Peyer's patch (tissue), 4 donors: ENCODE measurements at regions not wholly inside any gene's neighbourhood (a gene's known extent, or its start where the extent isn't known, plus 50 kb on each side); places are given as distances from the start of the nearest gene placed in this dataset.

Experiments
- DNase-seq, 3 donors: peaks; one replicate each; pipeline ENCODE4 v3.0.0-alpha.2; 2017 to 2019
- H3K27ac ChIP-seq, 4 donors: fragments of 200-600 bp; sonication (generic); one replicate each; pipeline ENCODE4 v1.5.1; 2016 to 2019
- H3K27me3 ChIP-seq, 2 donors: fragments of 200-600 bp; sonication (generic); one replicate each; pipeline ENCODE4 v1.5.1; 2019
- H3K36me3 ChIP-seq, 3 donors: fragments of 200-600 bp; sonication (generic); one replicate each; pipeline ENCODE4 v1.5.1; 2016 to 2019
- H3K4me1 ChIP-seq, 4 donors: fragments of 200-600 bp; sonication (generic); one replicate each; pipeline ENCODE4 v1.5.1; 2016 to 2019
- H3K4me3 ChIP-seq, 4 donors: fragments of 200-600 bp; sonication (generic); 1 replicate in 3 of 4; 2 replicates in 1 of 4; pipeline ENCODE4 v1.5.1; 2016 to 2019; ENCODE audit warnings: mild to moderate bottlenecking in 1 of 4
- H3K9me3 ChIP-seq, 4 donors: fragments of 200-600 bp; sonication (generic); one replicate each; pipeline ENCODE4 v1.5.1; 2016 to 2019; ENCODE audit warnings: mild to moderate bottlenecking in 1 of 4
- CTCF ChIP-seq, 6 experiments: fragments of 450-650 bp in 4 of 6; fragments of 200-600 bp in 2 of 6; sonication (generic) in 1 of 6; IDR thresholded peaks; one replicate each; pipeline ENCODE4 v1.5.1; 2017 to 2019; ENCODE audit warnings: antibody characterized with exemption in 6 of 6, mild to moderate bottlenecking in 3 of 6, moderate library complexity in 1 of 6
- POLR2A ChIP-seq, 2 donors: fragments of 450-650 bp; IDR thresholded peaks; one replicate each; pipeline ENCODE4 v1.5.1; 2017; ENCODE audit warnings: antibody characterized with exemption in 2 of 2, mild to moderate bottlenecking in 2 of 2, moderate library complexity in 2 of 2

- TF ChIP-seq POLR2A (IDR thresholded peaks at IDR 0.05): no peak
- TF ChIP-seq CTCF (IDR thresholded peaks at IDR 0.05): no peak
- H3K27me3 ChIP-seq: no peaks in the 10 kb centered on the region
- DNase-seq: no peak
- H3K9me3 ChIP-seq: no peaks in the 10 kb centered on the region
- no peak overlapping the region for H3K4me3 ChIP-seq
- H3K36me3 ChIP-seq: no peaks in the 10 kb centered on the region
- no peak overlapping the region for H3K27ac ChIP-seq
- H3K4me1 ChIP-seq: no peaks in the 10 kb centered on the region
Observed at GRCh38 chr3:167166012-167166411, 214.1 kb downstream of the ZBBX start.

GRCh38 chr3:167163580-167163979, 216.5 kb downstream of the ZBBX start:
- Histone ChIP-seq H3K36me3 (no peaks in the 10 kb centered on the region), H3K27ac (no peak overlapping the region), H3K4me1 (no peaks in the 10 kb centered on the region), H3K4me3 (no peak overlapping the region), H3K9me3 (no peaks in the 10 kb centered on the region), H3K27me3 (no peaks in the 10 kb centered on the region)
- no peak for DNase-seq
- no peak for TF ChIP-seq POLR2A (IDR thresholded peaks at IDR 0.05)
- TF ChIP-seq CTCF (IDR thresholded peaks at IDR 0.05): no peak

- no peaks in the 10 kb centered on the region for H3K36me3 ChIP-seq
- H3K27me3 ChIP-seq: no peaks in the 10 kb centered on the region
- H3K4me3 ChIP-seq: no peak overlapping the region
Observed at GRCh38 chr3:167162083-167162482, 218.0 kb downstream of the ZBBX start.

GRCh38 chr3:167160781-167161180, 219.3 kb downstream of the ZBBX start:
- no peaks in the 10 kb centered on the region for H3K4me1 ChIP-seq
- H3K27me3 ChIP-seq: no peaks in the 10 kb centered on the region
- no peak overlapping the region for H3K27ac ChIP-seq
- TF ChIP-seq POLR2A (IDR thresholded peaks at IDR 0.05): no peak
- no peak for TF ChIP-seq CTCF (IDR thresholded peaks at IDR 0.05)
- no peaks in the 10 kb centered on the region for H3K9me3 ChIP-seq
- H3K36me3 ChIP-seq: no peaks in the 10 kb centered on the region
- no peak for DNase-seq
- H3K4me3 ChIP-seq: no peak overlapping the region

More at GRCh38 chr3:167162083-167162482, 218.0 kb downstream of the ZBBX start:
- no peak for DNase-seq
- H3K4me1 ChIP-seq: no peaks in the 10 kb centered on the region
- no peak for TF ChIP-seq CTCF (IDR thresholded peaks at IDR 0.05)
- TF ChIP-seq POLR2A (IDR thresholded peaks at IDR 0.05): no peak
- no peaks in the 10 kb centered on the region for H3K9me3 ChIP-seq
- no peak overlapping the region for H3K27ac ChIP-seq

GRCh38 chr3:167151636-167152035, 228.5 kb downstream of the ZBBX start:
- H3K4me1 ChIP-seq: no peaks in the 10 kb centered on the region
- H3K9me3 ChIP-seq: no peaks in the 10 kb centered on the region
- no peak for TF ChIP-seq CTCF (IDR thresholded peaks at IDR 0.05)
- TF ChIP-seq POLR2A (IDR thresholded peaks at IDR 0.05): no peak
- H3K27me3 ChIP-seq: no peaks in the 10 kb centered on the region
- no peak overlapping the region for H3K27ac ChIP-seq
- no peak for DNase-seq
- no peak overlapping the region for H3K4me3 ChIP-seq
- H3K36me3 ChIP-seq: no peaks in the 10 kb centered on the region

GRCh38 chr3:167148136-167148535, 232.0 kb downstream of the ZBBX start:
- no peak overlapping the region for H3K27ac ChIP-seq
- H3K27me3 ChIP-seq: no peaks in the 10 kb centered on the region
- TF ChIP-seq CTCF (IDR thresholded peaks at IDR 0.05) (no peak), POLR2A (IDR thresholded peaks at IDR 0.05) (no peak)

More at GRCh38 chr3:167148136-167148535, 232.0 kb downstream of the ZBBX start:
- Histone ChIP-seq H3K4me1 (no peaks in the 10 kb centered on the region), H3K36me3 (no peaks in the 10 kb centered on the region), H3K4me3 (no peak overlapping the region), H3K9me3 (no peaks in the 10 kb centered on the region)
- DNase-seq: no peak
